Ovary (tissue), 7 donors: ENCODE measurements at regions not wholly inside any gene's neighbourhood (a gene's known extent, or its start where the extent isn't known, plus 50 kb on each side); places are given as distances from the start of the nearest gene placed in this dataset.

ENCODE experiments used
- DNase-seq, 5 donors: peaks; one replicate each; pipeline ENCODE4 v3.0.0-alpha.2; 2019 to 2020
- H3K27ac ChIP-seq, 2 donors: fragments of 200-600 bp; one replicate each; pipeline versions ENCODE4 v1.5.1 to v1.8.0; 2019 to 2022
- H3K27me3 ChIP-seq: fragments of 200-600 bp; one replicate; pipeline ENCODE4 v1.8.0; 2022
- H3K36me3 ChIP-seq: fragments of 200-600 bp; sonication (generic); one replicate; pipeline ENCODE4 v1.5.1; 2019
- H3K4me1 ChIP-seq: one replicate; pipeline ENCODE4 v1.8.1; 2013; ENCODE audit warnings: mild to moderate bottlenecking, moderate library complexity; ENCODE audit not compliant: insufficient read depth
- H3K4me3 ChIP-seq: fragments of 200-600 bp; sonication (generic); one replicate; pipeline ENCODE4 v1.5.1; 2017
- H3K9me3 ChIP-seq, 2 donors: fragments of 200-600 bp in 1 of 2; sonication (generic) in 1 of 2; one replicate each; pipeline versions ENCODE4 v1.5.1 to v1.8.1; 2013 to 2019; ENCODE audit warnings: mild to moderate bottlenecking in 1 of 2, moderate library complexity in 1 of 2
- CTCF ChIP-seq, 3 donors: fragments of 450-650 bp in 2 of 3; fragments of 200-600 bp in 1 of 3; IDR thresholded peaks; one replicate each; pipeline versions ENCODE4 v1.5.1 to v1.8.0; 2016 to 2022; ENCODE audit warnings: antibody characterized with exemption in 3 of 3, mild to moderate bottlenecking in 1 of 3
- EP300 ChIP-seq: sonication (generic); formaldehyde crosslinking; IDR thresholded peaks from one replicate; pipeline ENCODE4 v1.6.1; 2017; ENCODE audit warnings: antibody characterized with exemption
- POLR2A ChIP-seq: fragments of 450-650 bp; IDR thresholded peaks from one replicate; pipeline ENCODE4 v1.6.1; 2017; ENCODE audit warnings: antibody characterized with exemption, mild to moderate bottlenecking, moderate library complexity
- WGBS, 3 donors: extraction: QIAGEN DNeasy Blood & Tissue Kit in 1 of 3; methylation state at CpG; one replicate each; pipeline versions ENCODE4 v1.1.5 to v1.1.7; 2013 to 2017; 5-methylcytosine and 5-hydroxymethylcytosine counted together
- intact Hi-C, 4 donors: fragments of 100-400 bp; cut with DNase I; formaldehyde crosslinking; loops; one replicate each; pipeline versions ENCODE4 v1.11.0 to v1.15.1; 2022 to 2023
- donor health status: DM: no; HTN: no; CAD: no; lungs with moderate emphysema.
- donor health status: DM: no; HTN: no; CAD: no.
- donor health status: Bipolar disorder and iron deficiency.
- donor health status: DM: no; HTN: no; CAD: no.
- donor health status: DM: yes; HTN: yes; CAD: no.

- no peak overlapping the region for H3K27ac ChIP-seq
- 32 to 40% (median 39%) methylated on average over 2 of the region's 2 CpGs for WGBS, 3 donors
- intact Hi-C loops: no loop called here
These were observed 1716.3 kb downstream of the C4orf33 start for GRCh38 chr4:130812117-130812765.

GRCh38 chr4:130814896-130815295, 1718.9 kb downstream of the C4orf33 start:
- Histone ChIP-seq H3K27ac (no peak overlapping the region), H3K4me3 (no peak overlapping the region), H3K4me1 (no peaks in the 10 kb centered on the region), H3K36me3 (no peaks in the 10 kb centered on the region), H3K27me3 (peaks cover 2% of the 10 kb centered on the region), H3K9me3 (no peaks in the 10 kb centered on the region)
- DNase-seq: no peak
- TF ChIP-seq POLR2A: no peak
- no peak for TF ChIP-seq CTCF (IDR thresholded peaks at IDR 0.05)
- TF ChIP-seq EP300: no peak
- intact Hi-C loops: no loop called here

More at GRCh38 chr4:130812117-130812765, 1716.3 kb downstream of the C4orf33 start:
- TF ChIP-seq CTCF (IDR thresholded peaks at IDR 0.05): no peak
- no peak for TF ChIP-seq EP300
- no peak for TF ChIP-seq POLR2A
- Histone ChIP-seq H3K27me3 (no peaks in the 10 kb centered on the region), H3K9me3 (no peaks in the 10 kb centered on the region), H3K4me3 (no peak overlapping the region), H3K4me1 (no peaks in the 10 kb centered on the region), H3K36me3 (no peaks in the 10 kb centered on the region)
- DNase-seq: no peak

- Histone ChIP-seq H3K4me1 (no peaks in the 10 kb centered on the region), H3K4me3 (no peak overlapping the region), H3K9me3 (no peaks in the 10 kb centered on the region), H3K27me3 (peaks cover 2% of the 10 kb centered on the region), H3K27ac (no peak overlapping the region), H3K36me3 (no peaks in the 10 kb centered on the region)
- DNase-seq: no peak
- TF ChIP-seq CTCF (IDR thresholded peaks at IDR 0.05) (no peak), POLR2A (no peak), EP300 (no peak)
- intact Hi-C loops: no loop called here
- 42 to 63% (median 55%) methylated on average over 1 of the region's 1 CpG for WGBS, 3 donors
These were observed 1724.5 kb downstream of the C4orf33 start for GRCh38 chr4:130820448-130820847.

DNA sequence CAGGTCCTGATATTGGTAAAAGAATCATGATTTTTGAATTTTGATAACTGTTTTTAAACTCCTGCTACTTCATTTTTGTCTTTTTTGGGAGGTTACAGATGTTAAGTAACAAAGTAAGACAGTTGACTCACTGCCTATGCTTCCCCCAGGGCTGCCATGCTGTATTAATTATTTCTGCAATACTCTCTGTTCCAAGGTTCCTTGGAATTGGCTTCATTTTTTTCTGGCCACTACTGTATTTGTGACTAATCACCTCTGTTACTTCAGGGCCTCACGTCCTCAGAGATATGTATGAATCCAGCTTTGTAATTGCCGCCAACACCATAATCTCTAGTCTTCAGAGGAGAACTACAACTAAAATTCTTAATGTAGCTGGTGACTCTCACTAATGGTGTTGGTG, 1729.3 kb downstream of the C4orf33 start:
- no peak for TF ChIP-seq EP300
- TF ChIP-seq CTCF (IDR thresholded peaks at IDR 0.05): no peak
- no peak for TF ChIP-seq POLR2A
- H3K27me3 ChIP-seq: no peaks in the 10 kb centered on the region
- H3K27ac ChIP-seq: no peak overlapping the region
- no peaks in the 10 kb centered on the region for H3K4me1 ChIP-seq
- H3K36me3 ChIP-seq: no peaks in the 10 kb centered on the region
- 44 to 49% (median 44%) methylated on average over 2 of the region's 2 CpGs for WGBS, 3 donors
- DNase-seq: no peak
- intact Hi-C loops: no loop called here
- H3K4me3 ChIP-seq: no peak overlapping the region
- no peaks in the 10 kb centered on the region for H3K9me3 ChIP-seq
